GM19351 (cell line): ENCODE measurements at regions not wholly inside any gene's neighbourhood (a gene's known extent, or its start where the extent isn't known, plus 50 kb on each side); places are given as distances from the start of the nearest gene placed in this dataset.

Experiments used
- ATAC-seq: cut with Tn5 transposase; IDR thresholded peaks from one replicate; pipeline ENCODE4 v1.9.1; 2021; ENCODE audit warnings: mild to moderate bottlenecking, moderate library complexity; ENCODE audit not compliant: unreplicated experiment

DNA sequence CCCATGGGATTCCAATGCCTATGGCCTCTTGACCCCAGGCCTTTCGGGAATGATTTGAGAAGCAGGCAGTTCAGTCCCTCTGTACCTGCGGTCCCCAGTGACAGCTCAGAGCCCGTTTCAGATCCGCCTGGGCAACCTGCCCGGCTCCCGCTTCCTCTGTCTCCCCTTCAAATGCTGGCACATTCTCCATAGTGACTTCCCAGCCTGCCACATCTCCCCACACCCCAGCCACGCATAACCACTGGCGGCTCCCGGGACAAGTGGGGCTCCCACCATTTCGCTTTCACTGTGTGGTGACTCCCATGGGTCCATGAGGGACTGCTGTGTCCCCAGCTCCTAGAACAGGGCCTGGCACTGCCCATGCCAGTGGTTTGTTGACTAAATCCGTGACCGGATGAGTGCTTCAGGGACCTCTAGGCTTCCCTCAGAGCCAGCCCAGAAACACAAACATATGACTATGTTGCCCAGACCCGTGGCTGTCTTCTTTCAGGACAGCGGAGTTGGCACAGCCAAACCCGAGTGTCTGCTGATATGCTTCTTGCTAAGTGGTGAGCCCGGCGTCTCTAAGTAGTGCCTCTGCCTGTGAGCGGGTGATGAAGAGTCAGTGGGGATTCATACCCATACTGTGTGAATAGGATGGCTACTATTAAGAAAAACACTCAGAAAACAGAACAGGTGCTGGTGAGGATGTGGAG lies 91.2 kb downstream of the GLI2 start:
- ATAC-seq = no peak

DNA sequence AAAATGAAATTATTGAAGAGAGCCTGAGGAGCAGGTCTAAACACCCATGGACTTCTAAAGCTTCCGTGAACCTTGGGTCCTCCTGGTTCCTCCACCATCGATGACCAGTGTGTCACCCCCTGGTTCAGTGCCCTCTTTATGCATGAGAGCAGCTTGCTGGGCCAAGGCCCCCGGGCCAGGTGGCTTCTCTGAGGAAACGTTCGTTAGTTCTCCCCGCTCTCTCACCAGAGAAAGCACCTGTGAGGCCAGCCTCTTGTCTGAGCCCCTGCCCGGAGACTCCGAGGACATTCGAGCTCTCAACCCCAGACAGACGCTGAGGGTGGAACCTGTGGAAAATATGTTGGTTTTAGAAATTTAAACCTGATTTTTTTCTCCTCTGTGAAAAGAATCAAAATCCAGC lies 92.4 kb downstream of the GLI2 start:
- ATAC-seq = no peak

DNA sequence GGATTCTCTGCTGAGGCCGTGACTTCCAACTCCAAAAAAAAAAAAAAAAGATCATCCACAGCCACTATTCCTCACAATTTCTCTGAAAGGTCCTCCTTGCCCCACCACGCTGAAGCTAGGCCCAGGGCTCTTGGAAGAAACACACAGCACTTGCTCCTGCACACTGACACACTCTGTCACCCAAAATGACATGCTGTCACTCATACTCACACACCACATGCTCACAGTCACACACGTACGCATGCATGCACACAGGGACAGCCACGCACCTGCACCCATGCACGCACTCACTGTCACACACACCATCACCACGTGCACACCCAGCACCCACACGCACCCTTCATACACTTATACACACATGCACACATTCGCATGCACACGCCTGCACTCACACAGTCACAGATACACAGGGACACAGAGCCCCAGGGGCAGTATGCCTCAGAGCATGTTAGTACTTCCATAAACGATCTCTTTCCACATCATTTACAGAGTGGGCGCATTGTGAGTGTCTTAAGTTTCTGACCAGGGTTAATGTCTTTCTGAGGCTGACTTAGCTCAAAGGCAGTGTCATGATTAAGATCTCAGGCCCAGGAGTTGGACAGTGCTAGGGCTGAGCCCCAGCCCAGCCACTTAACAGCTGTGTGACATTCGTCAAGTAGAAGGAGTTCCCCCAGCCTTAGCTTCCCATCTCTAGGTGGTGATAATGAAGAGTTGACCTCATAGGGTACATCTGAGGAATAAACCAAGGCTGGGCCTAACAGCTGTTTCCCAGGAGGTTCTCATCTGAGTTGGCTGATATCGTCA lies 93.4 kb downstream of the GLI2 start:
- ATAC-seq = no peak

DNA sequence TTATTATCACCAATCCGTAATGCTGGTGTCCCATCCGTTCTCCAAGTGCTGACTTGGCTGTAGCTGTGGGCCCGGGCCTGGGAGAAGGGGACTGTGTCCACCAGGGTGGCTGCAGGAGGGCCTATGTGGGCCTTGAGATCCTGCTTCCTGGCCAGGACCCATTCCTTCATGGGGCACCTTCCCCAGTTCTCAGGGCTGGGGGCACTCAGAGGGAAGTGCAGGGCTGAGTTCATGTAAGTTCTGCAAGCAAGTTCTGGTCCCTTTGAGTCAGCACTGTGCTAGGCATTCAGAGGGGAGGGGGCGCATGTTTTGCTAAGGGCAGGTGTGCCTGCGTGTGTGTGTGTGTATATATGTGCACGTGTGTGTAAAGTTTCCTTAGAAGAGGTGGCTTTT lies 94.0 kb downstream of the GLI2 start:
- no peak for ATAC-seq

DNA sequence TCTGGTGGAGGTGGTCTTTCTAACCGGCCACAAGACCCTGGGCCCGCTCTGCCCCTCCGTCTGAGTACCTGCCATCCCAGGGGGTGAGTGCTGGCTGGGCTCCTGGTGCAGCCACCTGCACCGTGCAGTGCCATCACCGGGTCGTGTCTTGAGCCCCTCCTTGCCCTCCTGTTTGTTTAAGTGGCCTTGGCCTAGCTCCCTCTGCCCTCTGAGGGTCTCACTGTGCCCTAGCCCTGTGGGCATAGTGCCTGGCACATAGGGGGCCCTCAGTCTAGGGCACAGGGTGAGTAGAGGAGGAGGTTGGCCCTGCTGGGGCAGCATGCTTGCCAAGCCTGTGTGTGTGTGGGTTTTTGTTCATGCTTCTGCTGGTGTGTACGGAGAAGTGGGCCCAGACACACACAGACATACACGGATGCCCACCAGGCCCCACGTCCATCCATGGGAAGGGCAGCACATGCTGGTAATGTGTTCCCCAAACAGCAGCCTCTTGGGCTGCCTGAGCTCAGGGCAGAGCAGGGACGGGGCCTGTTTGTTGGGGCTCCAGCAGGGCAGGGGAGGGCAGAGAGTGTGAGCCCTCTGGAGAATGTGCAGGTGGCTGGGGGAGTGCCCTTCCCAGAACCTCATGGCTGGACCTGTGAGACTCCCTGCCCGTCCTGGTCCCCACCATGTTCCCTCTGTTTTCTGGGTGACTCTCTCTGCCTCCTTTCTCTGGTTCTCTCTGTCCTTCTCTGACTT lies 94.6 kb downstream of the GLI2 start:
- no peak for ATAC-seq

DNA sequence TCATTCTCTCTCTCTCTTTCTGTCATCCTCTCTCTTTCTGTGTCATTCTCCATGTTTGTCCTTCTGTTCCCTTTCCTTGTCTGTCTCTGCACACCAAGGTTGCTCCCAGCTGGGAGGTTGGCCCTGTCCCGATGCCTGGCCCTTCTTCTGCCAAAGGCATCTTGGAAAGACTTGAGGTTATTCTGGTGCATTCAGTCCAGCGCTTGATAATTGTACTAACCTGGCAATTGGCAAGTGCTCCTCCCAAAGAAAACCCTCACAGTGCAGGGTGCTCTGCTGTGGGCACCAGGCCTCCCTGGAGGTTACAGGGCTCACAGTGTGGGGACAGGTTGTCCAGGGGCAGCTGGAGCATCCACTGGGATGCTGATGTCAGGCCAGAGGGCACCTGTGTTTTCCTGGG lies 95.4 kb downstream of the GLI2 start:
- ATAC-seq = no peak

DNA sequence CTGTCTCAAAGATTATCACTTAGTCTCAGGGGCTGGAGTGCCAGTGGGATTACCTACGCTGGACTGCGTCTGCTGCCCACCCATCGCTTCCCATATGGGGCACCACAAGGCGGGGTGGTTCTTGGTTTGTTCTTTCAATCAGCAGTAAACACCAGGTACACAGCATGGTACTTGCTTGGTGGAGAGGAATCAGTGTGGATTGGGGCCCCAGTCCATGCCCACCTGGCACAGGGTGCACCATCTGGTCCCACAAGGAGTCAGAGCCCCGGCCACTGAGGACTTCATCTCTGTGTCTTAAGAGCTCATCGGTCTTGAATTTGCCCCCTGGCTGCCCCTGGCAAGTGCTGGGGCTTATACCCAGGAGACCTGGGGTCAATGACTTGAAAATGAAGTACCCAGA lies 96.2 kb downstream of the GLI2 start:
- no peak for ATAC-seq

DNA sequence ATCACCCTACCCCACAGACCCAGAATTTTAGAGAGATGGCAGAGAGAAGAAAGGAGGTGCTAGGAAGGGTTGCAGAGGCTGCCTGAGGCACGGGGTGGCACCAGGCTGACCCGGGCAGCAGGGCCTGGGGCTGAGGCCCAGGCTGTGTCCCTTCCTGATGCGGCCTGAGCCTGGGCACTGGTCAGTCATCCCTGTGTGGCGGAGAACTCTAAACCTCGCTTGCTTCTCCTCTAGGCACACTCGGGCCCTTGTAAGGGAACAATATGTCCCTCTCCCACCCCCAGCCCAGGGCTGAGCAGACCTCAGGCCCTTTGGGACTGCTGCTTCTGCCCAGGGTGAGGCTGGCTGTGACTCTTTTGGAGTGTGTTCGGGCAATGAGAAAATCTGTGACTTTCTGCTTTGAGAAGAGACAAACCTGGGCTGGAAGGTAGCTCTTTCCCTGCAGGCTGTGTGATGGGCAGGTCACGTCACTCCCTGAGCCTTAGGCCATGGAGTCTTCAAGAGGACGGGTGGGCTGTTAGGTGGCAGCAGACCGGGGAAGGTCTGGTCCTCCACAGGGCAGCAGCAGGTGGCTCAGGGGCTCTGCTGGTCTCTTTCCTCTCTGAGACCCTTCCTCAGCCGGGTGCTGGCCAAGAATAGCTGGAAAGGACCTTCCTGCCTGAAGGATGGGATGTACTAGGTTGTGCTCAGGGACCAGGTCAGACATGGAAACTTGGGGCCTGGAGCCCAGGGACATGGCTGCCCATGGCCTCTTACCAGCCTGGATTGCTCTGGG lies 96.8 kb downstream of the GLI2 start:
- ATAC-seq = no peak

DNA sequence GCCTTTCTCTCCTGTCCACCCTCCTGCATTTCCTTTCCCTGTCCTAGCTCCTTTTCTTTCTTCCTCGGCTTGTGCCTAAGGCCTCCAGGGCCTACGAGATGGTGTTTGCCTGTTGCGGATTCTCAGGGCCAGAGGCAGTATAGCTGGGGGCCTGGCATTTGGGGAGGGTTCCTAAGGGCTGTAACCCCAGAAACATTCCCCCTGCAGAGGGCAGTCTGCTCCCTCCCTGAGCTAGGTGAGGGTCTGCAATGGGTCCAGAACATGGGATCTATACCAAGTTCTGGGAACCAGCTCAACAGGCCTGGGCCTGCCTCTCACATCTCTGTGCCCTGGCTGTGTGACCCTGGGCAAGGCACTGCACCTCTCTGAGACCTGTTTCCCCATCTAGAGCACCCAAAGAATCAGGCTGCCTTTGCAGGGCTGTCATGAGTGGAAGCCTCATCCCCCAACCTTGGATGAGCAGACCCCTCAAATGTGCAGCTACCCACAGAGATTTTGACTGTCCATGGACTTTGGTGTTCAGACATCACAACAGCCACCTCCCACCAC lies 97.5 kb downstream of the GLI2 start:
- ATAC-seq = no peak

DNA sequence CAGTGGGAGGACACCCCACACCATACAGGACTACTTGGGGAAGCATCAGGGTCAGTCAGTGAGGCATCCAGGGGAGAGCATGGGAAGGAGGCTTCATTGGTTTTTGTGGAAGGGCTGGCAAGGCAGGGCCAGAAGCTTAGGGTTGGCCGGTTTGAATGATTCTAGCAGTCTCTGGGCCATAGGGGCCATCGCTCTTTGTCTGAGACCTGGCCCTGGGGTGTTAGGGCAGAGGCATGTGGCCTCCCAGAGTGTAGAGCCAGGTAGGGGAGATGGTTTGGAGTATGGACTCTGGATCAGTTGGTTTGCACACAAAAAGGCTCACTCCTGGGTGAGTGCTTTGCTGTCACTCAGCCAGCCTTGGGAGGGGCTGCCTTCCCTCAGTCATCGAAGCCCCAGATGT lies 98.5 kb downstream of the GLI2 start:
- ATAC-seq = no peak

DNA sequence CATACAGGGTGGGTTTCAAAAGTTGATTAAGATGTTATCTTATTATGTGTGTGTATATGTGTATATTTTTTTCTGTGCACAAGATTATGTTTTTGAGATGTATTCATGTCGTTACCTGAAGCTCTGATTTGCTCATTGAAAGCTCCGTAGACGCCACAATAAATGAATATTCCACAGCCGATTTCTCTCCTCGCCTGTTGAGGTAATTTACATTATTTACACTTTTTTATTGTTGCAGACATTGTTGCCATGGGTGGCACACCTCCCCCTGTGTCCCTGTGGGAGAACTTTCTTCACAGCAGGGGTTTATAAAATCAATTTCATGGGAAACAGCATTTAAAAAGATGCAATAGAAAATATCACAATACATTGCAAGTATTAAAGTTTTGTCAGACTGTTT lies 100.6 kb downstream of the GLI2 start:
- ATAC-seq = no peak

DNA sequence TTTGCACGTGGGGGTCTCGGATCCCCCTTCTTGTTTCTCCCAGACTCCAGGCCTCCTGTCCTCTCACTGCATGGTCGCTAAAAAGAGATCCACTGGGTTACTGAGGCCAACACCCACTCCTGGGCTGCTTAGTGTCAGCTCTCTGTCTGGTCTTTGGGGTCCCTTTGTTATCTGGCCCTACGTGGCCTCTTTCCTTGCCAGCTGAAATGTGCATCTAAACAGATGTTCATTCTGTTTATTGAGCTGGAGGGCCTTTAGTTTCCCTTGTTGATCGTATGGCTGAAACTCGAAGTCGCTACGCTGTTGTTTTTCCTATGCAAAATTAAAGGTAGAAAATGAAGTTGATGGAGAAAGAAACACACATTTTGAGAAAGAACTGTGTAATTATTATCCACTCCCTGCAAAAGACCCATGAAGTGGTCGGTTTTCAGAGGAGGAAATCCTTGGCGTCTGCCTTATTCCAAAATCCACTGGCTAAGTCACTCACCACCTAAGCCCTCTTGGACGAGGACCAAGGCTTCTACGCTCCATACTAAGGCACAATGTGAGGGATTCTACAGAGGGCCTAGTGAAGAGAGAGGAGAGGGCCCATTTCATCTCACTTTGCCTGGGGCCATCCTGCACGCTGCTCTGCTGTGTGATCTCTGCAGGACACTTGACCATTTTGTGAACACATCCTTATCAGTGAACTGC lies 105.3 kb downstream of the GLI2 start:
- no peak for ATAC-seq

DNA sequence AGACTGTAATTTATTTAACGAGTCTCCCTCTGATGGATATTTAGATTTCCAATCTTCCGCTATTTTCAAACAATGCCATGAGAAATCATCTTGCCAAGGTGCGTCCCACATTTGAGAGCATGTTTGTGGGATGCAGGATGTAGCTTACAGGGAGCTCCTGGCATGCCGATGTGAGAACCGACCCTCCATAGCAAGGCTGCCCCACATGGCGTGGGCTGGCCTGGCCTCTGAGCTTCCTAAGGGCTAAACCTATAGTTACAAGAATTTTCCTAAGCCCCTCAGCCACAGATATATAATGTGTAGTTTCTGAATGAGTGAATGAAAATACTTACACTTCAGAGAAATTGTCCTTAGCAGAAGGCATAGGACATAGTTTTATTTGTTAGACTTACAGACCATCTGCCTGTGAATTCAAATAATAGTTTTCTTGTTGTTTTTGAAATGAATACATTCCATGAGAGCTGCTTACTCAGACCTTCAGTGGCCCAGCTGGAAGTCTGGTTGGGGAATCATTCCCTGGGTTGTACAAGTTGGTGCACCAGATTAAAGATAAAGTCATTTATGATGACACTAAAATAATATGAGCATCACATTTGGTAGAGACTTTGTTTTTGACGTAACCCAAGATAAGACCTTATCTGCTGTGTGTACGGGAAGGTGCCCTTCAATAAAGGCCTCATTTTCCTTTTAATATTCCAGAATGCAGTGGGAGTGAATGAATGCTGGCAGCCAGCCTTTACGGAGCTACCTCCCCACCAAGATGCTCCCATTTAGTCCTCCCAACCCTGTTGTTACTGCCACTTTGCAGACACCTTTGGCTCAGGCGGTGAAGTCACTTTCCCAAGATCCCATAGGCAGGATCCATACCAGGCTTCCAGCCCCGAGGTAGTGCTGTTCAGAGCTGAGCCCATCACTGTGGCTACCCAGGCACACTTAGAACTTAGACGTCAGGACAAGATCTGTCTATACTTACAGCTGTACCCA lies 107.1 kb downstream of the GLI2 start:
- ATAC-seq = no peak

DNA sequence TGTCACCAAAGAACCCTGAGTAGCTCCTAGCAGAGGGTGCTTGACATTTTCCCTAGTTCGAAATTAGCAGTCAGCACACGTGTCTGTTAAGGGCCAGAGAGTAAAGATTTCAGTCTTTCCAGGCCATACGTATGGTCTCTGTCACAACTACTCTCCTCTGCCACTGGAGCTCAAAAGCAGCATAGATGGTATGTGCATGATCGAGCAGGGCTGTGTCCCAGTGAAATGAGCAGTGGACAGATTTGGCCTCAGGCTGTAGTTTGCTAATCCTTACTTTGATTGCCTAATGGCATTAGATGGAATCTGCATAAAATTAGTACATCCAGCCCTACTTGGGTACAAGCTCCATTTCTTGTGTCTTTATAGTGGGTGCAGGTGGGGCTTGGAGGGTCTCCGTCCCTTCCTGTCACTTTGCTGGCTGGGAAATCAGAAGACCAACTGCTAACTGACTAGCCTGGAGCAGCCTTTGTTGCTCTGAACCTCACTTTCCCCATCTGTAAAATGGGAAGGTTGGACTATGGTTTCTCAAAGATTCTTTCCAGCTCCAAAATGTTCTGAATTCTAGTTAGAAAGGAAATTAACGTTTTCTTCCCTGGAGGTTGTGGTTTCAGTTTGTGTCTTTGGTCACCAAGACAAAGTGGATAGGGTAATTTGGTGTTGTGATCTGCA lies 108.5 kb downstream of the GLI2 start:
- no peak for ATAC-seq

DNA sequence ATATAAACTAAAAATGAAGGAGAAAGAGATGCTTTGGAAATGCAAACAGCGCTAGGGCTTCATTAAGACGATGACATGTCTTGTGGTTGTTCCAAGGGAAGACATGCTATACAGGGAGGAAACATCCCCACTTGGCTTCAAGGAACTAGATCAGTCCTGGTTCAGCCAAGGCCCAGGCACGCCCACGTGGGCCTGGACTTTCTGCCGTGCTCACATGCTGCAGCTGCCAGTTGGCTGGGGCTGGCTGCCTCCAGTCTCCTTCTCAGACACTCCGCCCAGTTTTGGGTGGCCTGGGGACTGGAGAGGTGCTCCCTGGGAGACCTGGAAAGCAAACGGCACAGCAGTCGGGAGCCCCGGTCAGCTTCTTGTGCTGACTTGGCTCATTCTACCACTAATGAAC lies 109.6 kb downstream of the GLI2 start:
- no peak for ATAC-seq

DNA sequence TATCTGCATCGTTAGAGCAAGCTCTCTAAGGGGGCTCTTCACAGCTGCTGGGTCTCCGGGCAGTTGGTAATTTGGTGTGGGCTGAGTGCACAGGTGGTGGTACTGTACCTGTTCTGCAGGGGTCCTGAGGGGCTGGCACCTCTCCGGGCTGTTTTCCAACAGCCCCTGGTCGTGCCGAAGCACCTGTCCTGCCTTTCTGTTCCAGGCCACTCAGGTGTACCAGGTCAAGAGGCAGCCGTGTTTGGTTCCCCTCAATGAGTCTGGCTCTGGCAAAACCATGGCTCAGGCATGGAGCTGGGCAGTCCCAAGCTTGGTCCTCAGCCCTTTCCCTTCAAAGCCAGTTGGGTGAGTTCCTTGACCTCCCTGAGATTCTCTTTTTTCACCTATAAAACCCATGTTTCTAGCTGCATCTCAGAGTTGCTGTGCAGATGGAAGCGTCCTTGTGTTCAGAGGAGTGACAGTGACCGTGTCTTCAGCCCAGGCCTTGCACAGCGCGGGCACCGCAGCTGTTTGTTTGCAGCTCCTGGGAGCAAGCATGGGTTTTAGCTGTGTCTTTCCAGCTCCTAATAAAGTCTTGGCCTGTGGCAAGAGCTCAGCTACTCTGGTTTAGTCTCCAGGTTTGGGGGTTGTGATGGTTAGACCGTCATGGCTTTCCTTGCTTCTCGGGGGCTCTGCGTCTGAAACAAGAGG lies 110.9 kb downstream of the GLI2 start:
- ATAC-seq = no peak

DNA sequence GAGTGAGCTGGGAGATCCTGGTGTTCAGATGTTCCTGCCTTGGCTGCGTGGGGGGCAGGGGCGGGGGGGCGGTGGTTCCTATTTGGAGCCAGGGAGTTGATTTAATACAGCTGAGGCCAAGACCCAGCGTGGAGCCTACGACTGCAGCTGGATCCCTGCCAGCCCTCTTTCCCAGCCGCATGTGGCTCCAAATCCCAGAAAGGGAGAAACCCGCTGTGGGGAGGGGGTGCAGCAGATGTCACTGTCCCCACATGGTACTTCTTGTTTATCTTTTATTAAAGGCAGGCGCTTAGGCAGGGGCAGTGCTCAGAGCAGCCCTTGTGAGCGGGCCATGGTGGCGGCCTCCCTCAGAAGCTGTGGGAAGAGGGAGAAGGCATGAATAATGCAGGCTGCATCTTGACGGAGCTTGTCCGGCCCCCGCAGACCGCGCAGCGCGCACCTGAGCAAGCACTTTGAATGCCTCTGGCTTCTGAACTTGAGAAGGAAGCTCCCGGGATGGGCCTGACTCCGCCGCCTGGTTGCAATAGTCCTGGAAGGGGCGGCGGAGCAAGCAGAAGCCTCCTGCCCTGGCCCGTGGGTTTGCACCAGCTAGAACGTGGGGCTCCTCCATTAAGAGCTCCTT lies 112.1 kb downstream of the GLI2 start:
- ATAC-seq = no peak

DNA sequence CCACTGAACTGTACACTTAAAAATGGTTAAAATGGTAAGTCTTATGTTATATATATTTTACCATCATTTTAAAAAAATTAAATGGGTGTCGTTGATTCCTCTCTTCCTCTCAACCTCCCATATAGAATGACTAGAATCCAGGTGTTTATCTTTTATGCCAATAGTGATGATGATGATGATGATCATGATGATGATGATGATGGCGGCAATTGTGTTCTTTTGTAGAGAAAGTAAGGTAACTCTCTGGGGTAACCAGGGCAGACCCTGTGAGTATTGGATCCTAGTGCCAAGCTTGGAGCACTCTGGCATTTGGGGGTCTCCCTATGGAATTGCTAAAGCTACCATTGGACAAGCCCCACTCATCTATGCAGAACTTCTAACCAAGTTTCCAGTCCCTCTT lies 113.6 kb downstream of the GLI2 start:
- no peak for ATAC-seq
